Spleen (tissue), 7 donors: ENCODE measurements at regions not wholly inside any gene's neighbourhood (a gene's known extent, or its start where the extent isn't known, plus 50 kb on each side); places are given as distances from the start of the nearest gene placed in this dataset.

Experiments
- CTCF ChIP-seq, 11 experiments: fragments of 200-600 bp in 7 of 11; fragments of 450-650 bp in 4 of 11; sonication (generic) in 4 of 11; IDR thresholded peaks in 8 of 11; conservative IDR thresholded peaks in 3 of 11; 1 replicate in 7 of 11; 2 replicates in 4 of 11; pipeline versions ENCODE4 v1.4.0 to v1.8.0; 2016 to 2021; ENCODE audit warnings: antibody characterized with exemption in 11 of 11, inconsistent platforms in 4 of 11, mild to moderate bottlenecking in 1 of 11
- POLR2A ChIP-seq, 3 donors: fragments of 450-650 bp; IDR thresholded peaks; one replicate each; pipeline ENCODE4 v1.5.1; 2017; ENCODE audit warnings: antibody characterized with exemption in 3 of 3, mild to moderate bottlenecking in 1 of 3
- donor health status: DM: no; HTN: no; CAD: no; lungs with moderate emphysema.
- donor health status: DM: no; HTN: no; CAD: no.
- donor health status: DM: no; HTN: no; CAD: no.

GRCh38 chr3:94875149-94875548 is 812.3 kb downstream of the NSUN3 start:
- TF ChIP-seq POLR2A (IDR thresholded peaks at IDR 0.05) (no peak), CTCF (IDR thresholded peaks at IDR 0.05 in 8 of 11, conservative IDR thresholded peaks at IDR 0.05 in 3 of 11) (no peak)
